NB4 (cell line): ENCODE measurements at regions not wholly inside any gene's neighbourhood (a gene's known extent, or its start where the extent isn't known, plus 50 kb on each side); places are given as distances from the start of the nearest gene placed in this dataset.

ENCODE experiments used
- DNase-seq: peaks from one replicate; pipeline ENCODE4 v3.0.0; 2010; ENCODE audit warnings: low read depth
- H3K4me3 ChIP-seq: one replicate; pipeline ENCODE4 v1.5.1; 2011; ENCODE audit warnings: mild to moderate bottlenecking, low read depth, low read length, moderate library complexity
- CTCF ChIP-seq: IDR thresholded peaks from one replicate; pipeline ENCODE4 v1.5.1; 2012; ENCODE audit warnings: low read depth, low read length
- MAX ChIP-seq: IDR thresholded peaks from 2 replicates; pipeline ENCODE4 v1.6.1; 2011; ENCODE audit warnings: low read depth, low read length
- MYC ChIP-seq: IDR thresholded peaks from 2 replicates; pipeline ENCODE4 v1.6.1; 2011; ENCODE audit warnings: low read depth, low read length
- POLR2A ChIP-seq: IDR thresholded peaks from 2 replicates; pipeline ENCODE4 v1.6.1; 2011; ENCODE audit warnings: mild to moderate bottlenecking; ENCODE audit not compliant: insufficient read length; ENCODE audit errors: extremely low read depth

GRCh38 chr16:87228363-87228762 lies 88.8 kb downstream of the C16orf95 start:
- no peak overlapping the region for H3K4me3 ChIP-seq
- no peak for DNase-seq
- TF ChIP-seq MAX, result no peak
- TF ChIP-seq CTCF, result no peak
- no peak for TF ChIP-seq MYC
- no peak for TF ChIP-seq POLR2A

- TF ChIP-seq MYC (no peak), POLR2A (no peak), CTCF (no peak), MAX (no peak)
- no peak overlapping the region for H3K4me3 ChIP-seq
- DNase-seq, result no peak
Observed at GRCh38 chr16:87229230-87230188, 87.7 kb downstream of the C16orf95 start.

GRCh38 chr16:87230571-87230970 lies 86.6 kb downstream of the C16orf95 start:
- TF ChIP-seq CTCF (no peak), MAX (no peak), POLR2A (no peak), MYC (no peak)
- no peak for DNase-seq
- no peak overlapping the region for H3K4me3 ChIP-seq

- no peak for TF ChIP-seq POLR2A
- no peak for TF ChIP-seq CTCF
- TF ChIP-seq MAX, result no peak
- no peak for TF ChIP-seq MYC
- no peak for DNase-seq
- no peak overlapping the region for H3K4me3 ChIP-seq
Observed at GRCh38 chr16:87231295-87231694, 85.9 kb downstream of the C16orf95 start.

- no peak overlapping the region for H3K4me3 ChIP-seq
- TF ChIP-seq MYC (no peak), CTCF (no peak), MAX (no peak)
- DNase-seq, result no peak
Observed at GRCh38 chr16:87231911-87232310, 85.3 kb downstream of the C16orf95 start.
